ENCODE measurements at regions not wholly inside any gene's neighbourhood (a gene's known extent, or its start where the extent isn't known, plus 50 kb on each side); places are given as distances from the start of the nearest gene placed in this dataset.
"Not testable (repeated sequence)": the region's sequence is repeated elsewhere in the genome, so short reads cannot be mapped to it uniquely, and the experiment has no call there.

DNA sequence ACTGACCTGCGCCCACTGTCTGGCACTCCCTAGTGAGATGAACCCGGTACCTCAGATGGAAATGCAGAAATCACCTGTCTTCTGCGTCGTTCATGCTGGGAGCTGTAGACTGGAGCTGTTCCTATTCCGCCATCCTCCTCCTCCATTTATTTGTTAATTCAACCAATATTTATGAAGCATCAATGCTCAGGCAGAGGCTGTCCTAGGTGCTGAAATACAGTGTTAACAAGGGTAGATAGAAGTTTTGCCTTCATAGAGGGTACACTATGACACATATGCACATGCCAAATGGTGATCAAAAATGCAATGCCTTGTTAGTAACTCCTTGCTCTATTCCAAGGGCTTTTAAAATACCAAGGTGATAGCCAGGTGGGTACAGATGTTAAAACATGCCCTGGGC lies 166.0 kb upstream of the CCL2 start:
- ATAC-seq (replicated peaks in 6 of 8); H3K4me1 ChIP-seq (replicated peaks in 1 of 2); H3K27ac ChIP-seq; H3K4me3 ChIP-seq; in situ Hi-C loops (cut with MboI; ENCODE audit: low pct_unique_long_range_greater_than_20kb in 2 of 9, low sequenced_read_pairs in 9 of 9, unreplicated experiment in 9 of 9): not testable (repeated sequence)
- WGBS, 10 experiments = 20 to 100% (median 87%) methylated on average over 1 to 4 of the region's 5 CpGs; no CpG with 5 or more reads in 5 of the 10 experiments

- no peak for ATAC-seq (replicated peaks in 6 of 8)
- Histone ChIP-seq H3K4me3 (no peak overlapping the region), H3K27ac (no peak overlapping the region), H3K4me1 (replicated peaks in 1 of 2) (no peaks in the 10 kb centered on the region)
- 40% methylated on average over 1 of the region's 1 CpG; no CpG with 5 or more reads in 9 of the 10 experiments for WGBS, 10 experiments
- in situ Hi-C loops (cut with MboI; ENCODE audit: low pct_unique_long_range_greater_than_20kb in 2 of 9, low sequenced_read_pairs in 9 of 9, unreplicated experiment in 9 of 9) = no loop called here
Observed at GRCh38 chr17:34090593-34090992, 164.5 kb upstream of the CCL2 start.

- Histone ChIP-seq H3K27ac (no peak overlapping the region), H3K4me3 (no peak overlapping the region), H3K4me1 (replicated peaks in 1 of 2) (no peaks in the 10 kb centered on the region)
- no peak for ATAC-seq (replicated peaks in 6 of 8)
- 34 to 100% (median 55%) methylated on average over 1 to 3 of the region's 3 CpGs; no CpG with 5 or more reads in 6 of the 10 experiments for WGBS, 10 experiments
- in situ Hi-C loops (cut with MboI; ENCODE audit: low pct_unique_long_range_greater_than_20kb in 2 of 9, low sequenced_read_pairs in 9 of 9, unreplicated experiment in 9 of 9) = no loop called here
Observed at GRCh38 chr17:34091975-34092374, 163.1 kb upstream of the CCL2 start.

DNA sequence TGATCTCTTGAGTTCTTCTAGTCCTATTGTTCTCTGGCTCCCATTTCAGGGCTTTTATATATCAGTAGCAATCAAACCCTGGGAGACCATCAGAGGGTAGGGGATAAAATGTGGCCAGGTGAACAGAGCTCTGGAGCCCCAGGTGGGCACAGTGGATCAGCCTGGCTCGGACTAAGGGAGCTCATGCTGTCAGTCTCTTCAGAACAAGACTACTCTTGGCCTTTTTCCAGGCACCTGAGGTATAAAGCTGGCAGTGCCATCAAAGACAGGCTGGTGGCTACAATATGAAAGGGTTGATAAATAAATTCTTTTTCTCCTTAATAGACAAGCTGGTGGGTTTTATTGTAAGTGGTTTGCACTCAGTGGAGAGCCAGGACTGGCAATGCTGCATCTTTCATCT lies 160.0 kb upstream of the CCL2 start:
- H3K4me1 ChIP-seq (replicated peaks in 1 of 2) = peaks cover 0 to 15% of the 10 kb centered on the region in 2 donors
- ATAC-seq (replicated peaks in 6 of 8) = no peak
- no peak overlapping the region for H3K4me3 ChIP-seq
- in situ Hi-C loops (cut with MboI; ENCODE audit: low pct_unique_long_range_greater_than_20kb in 2 of 9, low sequenced_read_pairs in 9 of 9, unreplicated experiment in 9 of 9) = no loop called here
- WGBS, 10 experiments = 0 to 13% (median 0%) methylated on average over 1 of the region's 1 CpG; no CpG with 5 or more reads in 7 of the 10 experiments
- H3K27ac ChIP-seq = no peak overlapping the region

DNA sequence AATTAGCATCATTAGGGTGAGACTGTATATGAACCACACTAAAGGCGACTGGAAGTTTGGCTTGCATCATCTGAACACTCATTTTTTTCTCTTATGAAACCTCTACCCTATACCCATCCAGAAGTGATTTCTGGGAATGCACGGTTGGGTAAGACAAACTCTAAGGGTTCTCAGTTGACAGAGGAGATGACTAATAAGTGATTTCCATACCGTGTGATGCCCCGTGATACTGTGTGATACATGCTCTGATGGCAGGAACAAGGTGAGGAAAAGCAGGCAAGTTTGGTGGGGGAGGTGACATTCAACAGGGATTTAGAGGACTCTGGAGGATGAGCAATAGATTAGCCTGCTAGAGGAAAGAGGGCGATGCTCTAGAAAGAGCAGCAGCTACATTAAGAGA lies 156.4 kb upstream of the CCL2 start:
- in situ Hi-C loops (cut with MboI; ENCODE audit: low pct_unique_long_range_greater_than_20kb in 2 of 9, low sequenced_read_pairs in 9 of 9, unreplicated experiment in 9 of 9) = no loop called here
- ATAC-seq (replicated peaks in 6 of 8) = peak in 2 of 8 experiments; percentile 57 to 97
- Histone ChIP-seq H3K4me3 (no peak overlapping the region), H3K4me1 (replicated peaks in 1 of 2) (peaks cover 0 to 19% of the 10 kb centered on the region in 2 donors), H3K27ac (no peak overlapping the region)
- WGBS, 10 experiments = 4 to 100% (median 51%) methylated on average over 1 to 5 of the region's 5 CpGs; no CpG with 5 or more reads in 1 of the 10 experiments

DNA sequence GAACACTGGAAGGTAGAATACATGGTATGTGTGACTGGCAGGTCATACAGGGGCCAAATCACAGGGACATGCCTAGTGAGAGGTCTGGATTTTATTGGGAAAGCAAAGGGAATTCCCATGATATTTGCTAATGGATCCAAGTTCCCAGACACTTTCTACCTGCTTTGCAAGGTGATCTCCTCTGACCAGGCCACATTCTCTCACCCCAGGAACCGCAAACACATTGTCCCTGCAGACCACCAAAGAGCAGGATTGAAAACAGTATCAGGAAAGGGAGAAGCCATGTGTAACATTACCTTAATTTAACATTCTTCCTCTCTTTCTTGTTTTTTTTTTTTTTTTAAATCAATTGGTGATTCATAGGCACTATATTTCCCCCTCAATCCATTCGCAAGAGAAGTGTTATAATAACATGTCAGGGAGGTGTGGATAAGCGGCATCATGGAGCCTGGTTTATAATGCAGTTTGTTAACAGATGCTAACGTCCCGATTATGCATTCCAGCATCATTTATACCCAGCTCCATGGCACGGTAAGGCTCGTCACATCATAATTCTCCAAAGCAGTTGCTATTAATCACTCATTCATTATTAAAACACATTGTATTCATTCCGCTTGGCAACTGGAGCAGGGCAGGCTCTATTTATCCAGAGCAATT lies 155.1 kb upstream of the CCL2 start:
- no peak overlapping the region for H3K27ac ChIP-seq
- in situ Hi-C loops (cut with MboI; ENCODE audit: low pct_unique_long_range_greater_than_20kb in 2 of 9, low sequenced_read_pairs in 9 of 9, unreplicated experiment in 9 of 9) = no loop called here
- peak in 1 of 8 experiments; percentile 54 for ATAC-seq (replicated peaks in 6 of 8)
- H3K4me1 ChIP-seq (replicated peaks in 1 of 2) = peaks cover 0 to 19% of the 10 kb centered on the region in 2 donors
- no peak overlapping the region for H3K4me3 ChIP-seq
- 3 to 93% (median 67%) methylated on average over 1 to 7 of the region's 8 CpGs; no CpG with 5 or more reads in 1 of the 10 experiments for WGBS, 10 experiments

GRCh38 chr17:34107019-34107418 lies 148.1 kb upstream of the CCL2 start:
- 0 to 100% (median 83%) methylated on average over 1 to 2 of the region's 2 CpGs; no CpG with 5 or more reads in 3 of the 10 experiments for WGBS, 10 experiments
- ATAC-seq (replicated peaks in 6 of 8) = no peak
- Histone ChIP-seq H3K27ac (no peak overlapping the region), H3K4me1 (replicated peaks in 1 of 2) (peaks cover 0 to 5% of the 10 kb centered on the region in 2 donors), H3K4me3 (no peak overlapping the region)
- in situ Hi-C loops (cut with MboI; ENCODE audit: low pct_unique_long_range_greater_than_20kb in 2 of 9, low sequenced_read_pairs in 9 of 9, unreplicated experiment in 9 of 9) = no loop called here

DNA sequence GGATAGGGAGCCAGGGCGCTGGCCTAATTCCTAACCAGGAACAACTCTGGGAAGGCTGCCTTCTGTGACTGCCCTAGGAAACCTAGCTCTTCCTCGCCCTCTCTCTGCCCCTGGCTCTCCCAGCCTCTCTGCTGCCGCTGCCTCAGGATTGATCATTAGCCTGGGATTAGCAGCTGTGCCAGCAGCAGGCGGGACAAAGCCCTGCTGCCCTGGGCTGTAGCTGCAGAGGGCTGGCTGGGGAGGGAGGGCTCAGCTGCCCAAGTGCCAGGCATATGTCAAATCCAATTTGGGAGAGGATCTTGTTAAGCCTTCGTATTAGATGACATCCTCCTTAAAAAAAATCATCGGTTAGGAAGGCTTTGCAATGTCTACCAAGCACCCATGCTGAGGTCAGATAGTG lies 144.8 kb upstream of the CCL2 start:
- 20 to 100% (median 42%) methylated on average over 1 to 5 of the region's 6 CpGs; no CpG with 5 or more reads in 3 of the 10 experiments for WGBS, 10 experiments
- Histone ChIP-seq H3K27ac (no peak overlapping the region), H3K4me3 (no peak overlapping the region), H3K4me1 (replicated peaks in 1 of 2) (peaks cover 0 to 5% of the 10 kb centered on the region in 2 donors)
- in situ Hi-C loops (cut with MboI; ENCODE audit: low pct_unique_long_range_greater_than_20kb in 2 of 9, low sequenced_read_pairs in 9 of 9, unreplicated experiment in 9 of 9) = no loop called here
- ATAC-seq (replicated peaks in 6 of 8) = peak in 4 of 8 experiments; percentile 42 to 88 (median 62)

- H3K4me1 ChIP-seq (replicated peaks in 1 of 2) = peaks cover 0 to 11% of the 10 kb centered on the region in 2 donors
- no peak overlapping the region for H3K4me3 ChIP-seq
- H3K27ac ChIP-seq = no peak overlapping the region
- ATAC-seq (replicated peaks in 6 of 8) = peak in 1 of 8 experiments; percentile 63
- 20 to 100% (median 63%) methylated on average over 1 to 2 of the region's 2 CpGs; no CpG with 5 or more reads in 4 of the 10 experiments for WGBS, 10 experiments
- in situ Hi-C loops (cut with MboI; ENCODE audit: low pct_unique_long_range_greater_than_20kb in 2 of 9, low sequenced_read_pairs in 9 of 9, unreplicated experiment in 9 of 9) = no loop called here
Observed at GRCh38 chr17:34113089-34113488, 142.0 kb upstream of the CCL2 start.

DNA sequence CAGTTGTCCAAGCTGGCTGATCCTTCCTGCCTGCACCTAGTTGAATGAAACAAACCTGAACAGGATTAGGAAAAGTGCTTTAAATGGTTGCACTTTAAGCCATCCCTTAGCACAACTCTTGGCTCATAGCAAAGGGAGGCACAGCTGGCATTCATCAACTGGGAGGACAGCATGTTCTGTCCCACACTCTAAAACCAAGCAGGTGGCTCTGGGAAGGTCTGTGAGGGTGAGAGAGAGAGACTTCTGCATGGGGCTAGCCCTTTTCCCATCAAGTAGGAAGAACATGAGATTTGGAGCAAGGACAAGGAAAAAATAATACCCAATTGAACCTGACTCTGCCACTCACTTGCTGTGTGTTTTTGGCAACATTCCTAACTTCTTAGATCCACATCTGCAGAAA lies 140.9 kb upstream of the CCL2 start:
- Histone ChIP-seq H3K4me3 (no peak overlapping the region), H3K27ac (no peak overlapping the region), H3K4me1 (replicated peaks in 1 of 2) (peaks cover 0 to 11% of the 10 kb centered on the region in 2 donors)
- in situ Hi-C loops (cut with MboI; ENCODE audit: low pct_unique_long_range_greater_than_20kb in 2 of 9, low sequenced_read_pairs in 9 of 9, unreplicated experiment in 9 of 9) = no loop called here
- no peak for ATAC-seq (replicated peaks in 6 of 8)

- Histone ChIP-seq H3K4me1 (replicated peaks in 1 of 2) (peaks cover 0 to 14% of the 10 kb centered on the region in 2 donors), H3K27ac (no peak overlapping the region), H3K4me3 (no peak overlapping the region)
- ATAC-seq (replicated peaks in 6 of 8) = no peak
- in situ Hi-C loops (cut with MboI; ENCODE audit: low pct_unique_long_range_greater_than_20kb in 2 of 9, low sequenced_read_pairs in 9 of 9, unreplicated experiment in 9 of 9) = no loop called here
Observed at GRCh38 chr17:34116306-34116705, 138.8 kb upstream of the CCL2 start.

DNA sequence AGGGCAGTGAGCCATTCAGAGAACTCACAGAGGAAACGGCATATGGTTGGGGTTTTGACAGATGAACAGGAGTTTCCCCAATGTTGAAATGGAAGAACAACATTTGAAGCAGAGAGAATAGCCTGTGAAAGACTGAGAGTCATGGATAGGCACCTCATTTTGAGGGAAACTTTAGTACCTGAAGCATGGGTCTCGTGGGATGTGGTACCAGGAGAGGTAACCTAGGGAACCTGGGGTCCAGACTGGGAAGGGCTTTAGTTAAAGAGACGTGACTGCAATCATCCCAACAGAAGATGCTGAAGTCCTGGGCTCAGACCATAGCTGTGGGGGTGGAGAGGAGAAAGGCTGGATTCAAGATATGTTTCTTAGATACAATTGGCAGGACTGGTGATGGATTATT lies 137.8 kb upstream of the CCL2 start:
- Histone ChIP-seq H3K4me1 (replicated peaks in 1 of 2) (peaks cover 0 to 24% of the 10 kb centered on the region in 2 donors), H3K4me3 (no peak overlapping the region), H3K27ac (no peak overlapping the region)
- ATAC-seq (replicated peaks in 6 of 8) = no peak
- in situ Hi-C loops (cut with MboI; ENCODE audit: low pct_unique_long_range_greater_than_20kb in 2 of 9, low sequenced_read_pairs in 9 of 9, unreplicated experiment in 9 of 9) = no loop called here
- WGBS, 10 experiments = 0 to 62% (median 30%) methylated on average over 1 to 3 of the region's 3 CpGs; no CpG with 5 or more reads in 1 of the 10 experiments

GRCh38 chr17:34117811-34118210 lies 137.3 kb upstream of the CCL2 start:
- no peak for ATAC-seq (replicated peaks in 6 of 8)
- Histone ChIP-seq H3K4me3 (no peak overlapping the region), H3K27ac (no peak overlapping the region), H3K4me1 (replicated peaks in 1 of 2) (peaks cover 0 to 29% of the 10 kb centered on the region in 2 donors)
- in situ Hi-C loops (cut with MboI; ENCODE audit: low pct_unique_long_range_greater_than_20kb in 2 of 9, low sequenced_read_pairs in 9 of 9, unreplicated experiment in 9 of 9) = no loop called here
- 60 to 100% (median 87%) methylated on average over 1 of the region's 1 CpG; no CpG with 5 or more reads in 6 of the 10 experiments for WGBS, 10 experiments

GRCh38 chr17:34118564-34118963 lies 136.5 kb upstream of the CCL2 start:
- no peak overlapping the region for H3K4me3 ChIP-seq
- WGBS, 10 experiments = 0 to 79% (median 33%) methylated on average over 1 to 3 of the region's 3 CpGs; no CpG with 5 or more reads in 6 of the 10 experiments
- in situ Hi-C loops (cut with MboI; ENCODE audit: low pct_unique_long_range_greater_than_20kb in 2 of 9, low sequenced_read_pairs in 9 of 9, unreplicated experiment in 9 of 9) = no loop called here
- no peak for ATAC-seq (replicated peaks in 6 of 8)
- peaks cover 0 to 36% of the 10 kb centered on the region in 2 donors for H3K4me1 ChIP-seq (replicated peaks in 1 of 2)
- no peak overlapping the region for H3K27ac ChIP-seq
